ENCODE measurements at regions not wholly inside any gene's neighbourhood (a gene's known extent, or its start where the extent isn't known, plus 50 kb on each side); places are given as distances from the start of the nearest gene placed in this dataset.

- Mint-ChIP-seq H3K4me1 (ENCODE audit: low read depth in 2 of 2) (peaks cover 0 to 2% of the 10 kb centered on the region in 2 donors), H3K36me3 (peaks cover 10% of the 10 kb centered on the region), H3K27me3 (peaks cover 20% of the 10 kb centered on the region in 2 donors), H3K4me3 (no peak overlapping the region), H3K9me3 (peaks cover 3% of the 10 kb centered on the region), H3K27ac (no peak overlapping the region)
- ATAC-seq (no peak), DNase-seq (ENCODE audit: low spot score) (no peak)
Observed at GRCh38 chr2:238598802-238599530, 172.2 kb downstream of the ASB1 start.

- DNase-seq (ENCODE audit: low spot score): no peak
- peaks cover 0 to 2% of the 10 kb centered on the region in 2 donors for H3K4me1 Mint-ChIP-seq (ENCODE audit: low read depth in 2 of 2)
- H3K36me3 Mint-ChIP-seq: peaks cover 19% of the 10 kb centered on the region
- H3K4me3 Mint-ChIP-seq: no peak overlapping the region
- no peak overlapping the region for H3K27ac Mint-ChIP-seq
- H3K9me3 Mint-ChIP-seq: peaks cover 3% of the 10 kb centered on the region
- peak in 1 of 2 donors; percentile 21 for ATAC-seq
- peaks cover 27 to 29% of the 10 kb centered on the region in 2 donors for H3K27me3 Mint-ChIP-seq
Observed at GRCh38 chr2:238599549-238600505, 173.1 kb downstream of the ASB1 start.

GRCh38 chr2:238600506-238601432, 174.0 kb downstream of the ASB1 start:
- ATAC-seq: peak in 1 of 2 donors; percentile 17
- no peak for DNase-seq (ENCODE audit: low spot score)
- Mint-ChIP-seq H3K27me3 (peaks cover 23 to 31% of the 10 kb centered on the region in 2 donors), H3K4me3 (no peak overlapping the region), H3K9me3 (peaks cover 3% of the 10 kb centered on the region), H3K27ac (no peak overlapping the region), H3K36me3 (peaks cover 20% of the 10 kb centered on the region), H3K4me1 (ENCODE audit: low read depth in 2 of 2) (peaks cover 0 to 2% of the 10 kb centered on the region in 2 donors)

GRCh38 chr2:238601433-238602222, 174.9 kb downstream of the ASB1 start:
- Mint-ChIP-seq H3K27me3 (peaks cover 23 to 31% of the 10 kb centered on the region in 2 donors), H3K9me3 (peaks cover 3% of the 10 kb centered on the region), H3K27ac (no peak overlapping the region), H3K36me3 (peaks cover 20% of the 10 kb centered on the region), H3K4me1 (ENCODE audit: low read depth in 2 of 2) (peaks cover 0 to 2% of the 10 kb centered on the region in 2 donors), H3K4me3 (no peak overlapping the region)
- ATAC-seq (no peak), DNase-seq (ENCODE audit: low spot score) (no peak)

- Mint-ChIP-seq H3K27ac (no peak overlapping the region), H3K36me3 (peaks cover 21% of the 10 kb centered on the region), H3K27me3 (peaks cover 23 to 31% of the 10 kb centered on the region in 2 donors), H3K4me1 (ENCODE audit: low read depth in 2 of 2) (peaks cover 0 to 2% of the 10 kb centered on the region in 2 donors), H3K4me3 (no peak overlapping the region), H3K9me3 (peaks cover 3% of the 10 kb centered on the region)
- ATAC-seq (no peak), DNase-seq (ENCODE audit: low spot score) (no peak)
Observed at GRCh38 chr2:238602223-238602960, 175.7 kb downstream of the ASB1 start.

GRCh38 chr2:238603596-238603995, 176.9 kb downstream of the ASB1 start:
- Mint-ChIP-seq H3K27me3 (peaks cover 19 to 35% of the 10 kb centered on the region in 2 donors), H3K9me3 (peaks cover 7% of the 10 kb centered on the region), H3K4me3 (no peak overlapping the region)

GRCh38 chr2:238606311-238606710, 179.6 kb downstream of the ASB1 start:
- Mint-ChIP-seq H3K4me1 (ENCODE audit: low read depth in 2 of 2) (no peaks in the 10 kb centered on the region), H3K27ac (no peak overlapping the region), H3K36me3 (peaks cover 36% of the 10 kb centered on the region), H3K9me3 (peaks cover 11% of the 10 kb centered on the region), H3K4me3 (no peak overlapping the region), H3K27me3 (peaks cover 18 to 45% of the 10 kb centered on the region in 2 donors)
- DNase-seq (ENCODE audit: low spot score) (no peak), ATAC-seq (peak in 1 of 2 donors; percentile 28)

More at GRCh38 chr2:238603596-238603995, 176.9 kb downstream of the ASB1 start:
- H3K36me3 Mint-ChIP-seq: peaks cover 25% of the 10 kb centered on the region
- DNase-seq (ENCODE audit: low spot score): no peak
- no peak for ATAC-seq
- no peaks in the 10 kb centered on the region for H3K4me1 Mint-ChIP-seq (ENCODE audit: low read depth in 2 of 2)
- H3K27ac Mint-ChIP-seq: no peak overlapping the region

- Mint-ChIP-seq H3K36me3 (peaks cover 11% of the 10 kb centered on the region), H3K27ac (no peak overlapping the region), H3K27me3 (peaks cover 20 to 39% of the 10 kb centered on the region in 2 donors), H3K9me3 (peaks cover 4% of the 10 kb centered on the region), H3K4me3 (no peak overlapping the region), H3K4me1 (ENCODE audit: low read depth in 2 of 2) (no peaks in the 10 kb centered on the region)
- ATAC-seq (no peak), DNase-seq (ENCODE audit: low spot score) (no peak)
Observed at GRCh38 chr2:238613610-238614009, 186.9 kb downstream of the ASB1 start.

- Mint-ChIP-seq H3K36me3 (peaks cover 5% of the 10 kb centered on the region), H3K27me3 (peaks cover 18 to 34% of the 10 kb centered on the region in 2 donors), H3K4me3 (no peak overlapping the region), H3K27ac (no peak overlapping the region), H3K9me3 (peaks cover 4% of the 10 kb centered on the region), H3K4me1 (ENCODE audit: low read depth in 2 of 2) (no peaks in the 10 kb centered on the region)
- ATAC-seq (peak; percentile 24 to 40), DNase-seq (ENCODE audit: low spot score) (no peak)
Observed at GRCh38 chr2:238614376-238614775, 187.6 kb downstream of the ASB1 start.

GRCh38 chr2:238615187-238615586, 188.5 kb downstream of the ASB1 start:
- DNase-seq (ENCODE audit: low spot score) (no peak), ATAC-seq (peak; percentile 38 to 53)
- Mint-ChIP-seq H3K36me3 (peaks cover 5% of the 10 kb centered on the region), H3K27ac (no peak overlapping the region), H3K9me3 (peaks cover 4% of the 10 kb centered on the region), H3K27me3 (peaks cover 20 to 37% of the 10 kb centered on the region in 2 donors), H3K4me1 (ENCODE audit: low read depth in 2 of 2) (no peaks in the 10 kb centered on the region), H3K4me3 (no peak overlapping the region)

- DNase-seq (ENCODE audit: low spot score): no peak
- H3K27me3 Mint-ChIP-seq: peaks cover 28 to 38% of the 10 kb centered on the region in 2 donors
- no peaks in the 10 kb centered on the region for H3K9me3 Mint-ChIP-seq
- no peaks in the 10 kb centered on the region for H3K36me3 Mint-ChIP-seq
- H3K27ac Mint-ChIP-seq: no peak overlapping the region
- H3K4me3 Mint-ChIP-seq: no peak overlapping the region
- ATAC-seq: no peak
- no peaks in the 10 kb centered on the region for H3K4me1 Mint-ChIP-seq (ENCODE audit: low read depth in 2 of 2)
Observed at GRCh38 chr2:238616681-238617080, 190.0 kb downstream of the ASB1 start.
